Natural killer cell treated with Interleukin-12 subunit alpha and Interleukin-12 subunit beta and Interleukin-15 and Interleukin-18, amount 100 ng/mL, for 72 hours (primary cell): ENCODE measurements at regions not wholly inside any gene's neighbourhood (a gene's known extent, or its start where the extent isn't known, plus 50 kb on each side); places are given as distances from the start of the nearest gene placed in this dataset.

Source experiments
- ATAC-seq, 2 donors: fragments of 150-1000 bp; cut with Tn5 transposase in 1 of 2; sonication (Bioruptor Pico), chemical (Tn5 transposase) in 1 of 2; 2 replicates each; pipeline ENCODE4 v1.10.0; 2021
- DNase-seq: peaks from one replicate; pipeline ENCODE4 v3.0.0; 2022; ENCODE audit warnings: low spot score
- H3K27ac Mint-ChIP-seq, 2 donors: 1 replicate in 1 of 2; 2 replicates in 1 of 2; pipeline ENCODE4 v1.8.0; 2022; ENCODE audit warnings: mixed read lengths in 2 of 2, mild to moderate bottlenecking in 1 of 2, moderate library complexity in 1 of 2
- H3K27me3 Mint-ChIP-seq, 2 donors: 1 replicate in 1 of 2; 2 replicates in 1 of 2; pipeline ENCODE4 v1.8.0; 2022; ENCODE audit warnings: mixed read lengths in 2 of 2
- H3K36me3 Mint-ChIP-seq: one replicate; pipeline ENCODE4 v1.8.0; 2022; ENCODE audit warnings: mixed read lengths
- H3K4me1 Mint-ChIP-seq, 2 donors: 1 replicate in 1 of 2; 2 replicates in 1 of 2; pipeline ENCODE4 v1.8.0; 2022; ENCODE audit warnings: low read depth in 2 of 2, mixed read lengths in 2 of 2, mild to moderate bottlenecking in 1 of 2
- H3K4me3 Mint-ChIP-seq: one replicate; pipeline ENCODE4 v1.8.0; 2022; ENCODE audit warnings: mixed read lengths
- H3K9me3 Mint-ChIP-seq: 2 replicates; pipeline ENCODE4 v1.8.0; 2022; ENCODE audit warnings: mixed read lengths

- DNase-seq (no peak), ATAC-seq (no peak)
- H3K4me3 Mint-ChIP-seq = no peak overlapping the region
- no peaks in the 10 kb centered on the region for H3K4me1 Mint-ChIP-seq
- H3K9me3 Mint-ChIP-seq = peaks cover 18% of the 10 kb centered on the region
- H3K36me3 Mint-ChIP-seq = no peaks in the 10 kb centered on the region
- H3K27me3 Mint-ChIP-seq = no peaks in the 10 kb centered on the region
- no peak overlapping the region for H3K27ac Mint-ChIP-seq
Observed at GRCh38 chr5:92374859-92375258, 991.7 kb upstream of the ARRDC3 start.

- Mint-ChIP-seq H3K4me3 (no peak overlapping the region), H3K27ac (no peak overlapping the region), H3K27me3 (no peaks in the 10 kb centered on the region), H3K36me3 (no peaks in the 10 kb centered on the region), H3K9me3 (peaks cover 23% of the 10 kb centered on the region), H3K4me1 (no peaks in the 10 kb centered on the region)
- ATAC-seq (no peak), DNase-seq (no peak)
Observed at GRCh38 chr5:92372766-92373165, 989.6 kb upstream of the ARRDC3 start.

- no peak for DNase-seq
- no peaks in the 10 kb centered on the region for H3K36me3 Mint-ChIP-seq
- no peak overlapping the region for H3K4me3 Mint-ChIP-seq
- H3K27ac Mint-ChIP-seq = no peak overlapping the region
- no peaks in the 10 kb centered on the region for H3K4me1 Mint-ChIP-seq
- no peaks in the 10 kb centered on the region for H3K27me3 Mint-ChIP-seq
- H3K9me3 Mint-ChIP-seq = peaks cover 23% of the 10 kb centered on the region
- no peak for ATAC-seq
Observed at GRCh38 chr5:92371889-92372235, 988.7 kb upstream of the ARRDC3 start.

- ATAC-seq (no peak), DNase-seq (no peak)
- no peak overlapping the region for H3K4me3 Mint-ChIP-seq
- H3K9me3 Mint-ChIP-seq = peaks cover 23% of the 10 kb centered on the region
- H3K36me3 Mint-ChIP-seq = no peaks in the 10 kb centered on the region
- H3K27me3 Mint-ChIP-seq = no peaks in the 10 kb centered on the region
- H3K27ac Mint-ChIP-seq = no peak overlapping the region
- H3K4me1 Mint-ChIP-seq = no peaks in the 10 kb centered on the region
Observed at GRCh38 chr5:92371171-92371888, 988.2 kb upstream of the ARRDC3 start.

GRCh38 chr5:92370032-92370431 is 986.9 kb upstream of the ARRDC3 start:
- no peaks in the 10 kb centered on the region for H3K36me3 Mint-ChIP-seq
- no peaks in the 10 kb centered on the region for H3K4me1 Mint-ChIP-seq
- H3K27ac Mint-ChIP-seq = no peak overlapping the region
- peaks cover 30% of the 10 kb centered on the region for H3K9me3 Mint-ChIP-seq
- no peak for DNase-seq
- no peak overlapping the region for H3K4me3 Mint-ChIP-seq
- ATAC-seq = no peak
- no peaks in the 10 kb centered on the region for H3K27me3 Mint-ChIP-seq

- peaks cover 30% of the 10 kb centered on the region for H3K9me3 Mint-ChIP-seq
- H3K36me3 Mint-ChIP-seq = no peaks in the 10 kb centered on the region
- H3K27me3 Mint-ChIP-seq = no peaks in the 10 kb centered on the region
- no peaks in the 10 kb centered on the region for H3K4me1 Mint-ChIP-seq
- H3K4me3 Mint-ChIP-seq = no peak overlapping the region
- DNase-seq (no peak), ATAC-seq (no peak)
- H3K27ac Mint-ChIP-seq = no peak overlapping the region
Observed at GRCh38 chr5:92369587-92369986, 986.5 kb upstream of the ARRDC3 start.

- H3K4me1 Mint-ChIP-seq = no peaks in the 10 kb centered on the region
- H3K27me3 Mint-ChIP-seq = no peaks in the 10 kb centered on the region
- DNase-seq = no peak
- no peak overlapping the region for H3K4me3 Mint-ChIP-seq
- no peak for ATAC-seq
- peaks cover 22% of the 10 kb centered on the region for H3K9me3 Mint-ChIP-seq
- no peaks in the 10 kb centered on the region for H3K36me3 Mint-ChIP-seq
- no peak overlapping the region for H3K27ac Mint-ChIP-seq
Observed at GRCh38 chr5:92364986-92365550, 982.0 kb upstream of the ARRDC3 start.

- H3K27ac Mint-ChIP-seq = no peak overlapping the region
- H3K4me3 Mint-ChIP-seq = no peak overlapping the region
- H3K9me3 Mint-ChIP-seq = peaks cover 35% of the 10 kb centered on the region
- H3K27me3 Mint-ChIP-seq = no peaks in the 10 kb centered on the region
- ATAC-seq (no peak), DNase-seq (no peak)
- no peaks in the 10 kb centered on the region for H3K4me1 Mint-ChIP-seq
- H3K36me3 Mint-ChIP-seq = peaks cover 11% of the 10 kb centered on the region
Observed at GRCh38 chr5:92353107-92354030, 970.3 kb upstream of the ARRDC3 start.

GRCh38 chr5:92337772-92338234 is 954.7 kb upstream of the ARRDC3 start:
- no peaks in the 10 kb centered on the region for H3K36me3 Mint-ChIP-seq
- DNase-seq (no peak), ATAC-seq (no peak)
- no peak overlapping the region for H3K4me3 Mint-ChIP-seq
- no peak overlapping the region for H3K27ac Mint-ChIP-seq
- H3K4me1 Mint-ChIP-seq = no peaks in the 10 kb centered on the region
- no peaks in the 10 kb centered on the region for H3K27me3 Mint-ChIP-seq
- H3K9me3 Mint-ChIP-seq = peaks cover 4% of the 10 kb centered on the region

GRCh38 chr5:92332039-92332438 is 948.9 kb upstream of the ARRDC3 start:
- no peaks in the 10 kb centered on the region for H3K27me3 Mint-ChIP-seq
- no peaks in the 10 kb centered on the region for H3K4me1 Mint-ChIP-seq
- H3K36me3 Mint-ChIP-seq = peaks cover 4% of the 10 kb centered on the region
- H3K4me3 Mint-ChIP-seq = no peak overlapping the region
- H3K9me3 Mint-ChIP-seq = peaks cover 10% of the 10 kb centered on the region
- DNase-seq (no peak), ATAC-seq (no peak)
- no peak overlapping the region for H3K27ac Mint-ChIP-seq

GRCh38 chr5:92330365-92330764 is 947.2 kb upstream of the ARRDC3 start:
- H3K36me3 Mint-ChIP-seq = peaks cover 4% of the 10 kb centered on the region
- no peaks in the 10 kb centered on the region for H3K27me3 Mint-ChIP-seq
- no peaks in the 10 kb centered on the region for H3K4me1 Mint-ChIP-seq
- ATAC-seq = no peak
- no peak overlapping the region for H3K4me3 Mint-ChIP-seq
- H3K9me3 Mint-ChIP-seq = peaks cover 6% of the 10 kb centered on the region
- no peak overlapping the region for H3K27ac Mint-ChIP-seq
- DNase-seq = no peak

- no peak overlapping the region for H3K27ac Mint-ChIP-seq
- no peaks in the 10 kb centered on the region for H3K27me3 Mint-ChIP-seq
- H3K4me3 Mint-ChIP-seq = no peak overlapping the region
- H3K9me3 Mint-ChIP-seq = peaks cover 6% of the 10 kb centered on the region
- peaks cover 4% of the 10 kb centered on the region for H3K36me3 Mint-ChIP-seq
- ATAC-seq (no peak), DNase-seq (no peak)
- H3K4me1 Mint-ChIP-seq = no peaks in the 10 kb centered on the region
Observed at GRCh38 chr5:92329759-92330158, 946.6 kb upstream of the ARRDC3 start.

GRCh38 chr5:92328584-92329259 is 945.6 kb upstream of the ARRDC3 start:
- no peak overlapping the region for H3K4me3 Mint-ChIP-seq
- H3K36me3 Mint-ChIP-seq = peaks cover 4% of the 10 kb centered on the region
- ATAC-seq = no peak
- no peak for DNase-seq
- peaks cover 6% of the 10 kb centered on the region for H3K9me3 Mint-ChIP-seq
- H3K27ac Mint-ChIP-seq = no peak overlapping the region
- H3K4me1 Mint-ChIP-seq = no peaks in the 10 kb centered on the region
- H3K27me3 Mint-ChIP-seq = no peaks in the 10 kb centered on the region

GRCh38 chr5:92320446-92320845 is 937.3 kb upstream of the ARRDC3 start:
- Mint-ChIP-seq H3K4me3 (no peak overlapping the region), H3K27ac (no peak overlapping the region), H3K27me3 (no peaks in the 10 kb centered on the region), H3K4me1 (no peaks in the 10 kb centered on the region), H3K9me3 (peaks cover 13% of the 10 kb centered on the region), H3K36me3 (no peaks in the 10 kb centered on the region)
- ATAC-seq (no peak), DNase-seq (no peak)
